Gastrocnemius medialis (tissue), 4 donors: ENCODE measurements at regions not wholly inside any gene's neighbourhood (a gene's known extent, or its start where the extent isn't known, plus 50 kb on each side); places are given as distances from the start of the nearest gene placed in this dataset.
"Not testable (repeated sequence)": the region's sequence is repeated elsewhere in the genome, so short reads cannot be mapped to it uniquely, and the experiment has no call there.

Experiments
- ATAC-seq, 2 donors: fragments of 150-250 bp; one replicate each; pipeline ENCODE4 v1.9.1; 2016
- DNase-seq, 2 donors: peaks; one replicate each; pipeline ENCODE4 v3.0.0-alpha.2; 2019
- H3K27ac ChIP-seq, 4 donors: fragments of 200-600 bp; sonication (generic); 1 replicate in 1 of 4; 2 replicates in 3 of 4; pipeline ENCODE4 v1.5.1; 2016 to 2018; ENCODE audit warnings: mild to moderate bottlenecking in 2 of 4, moderate library complexity in 1 of 4
- H3K27me3 ChIP-seq, 3 donors: fragments of 200-600 bp; sonication (generic) in 2 of 3; 1 replicate in 1 of 3; 2 replicates in 2 of 3; pipeline versions ENCODE4 v1.5.1 to v1.6.0; 2016 to 2019; ENCODE audit warnings: mild to moderate bottlenecking in 1 of 3, moderate library complexity in 1 of 3
- H3K36me3 ChIP-seq, 2 donors: fragments of 200-600 bp; sonication (generic) in 1 of 2; one replicate each; pipeline ENCODE4 v1.5.1; 2017 to 2018
- H3K4me1 ChIP-seq, 2 donors: fragments of 200-600 bp; sonication (generic) in 1 of 2; one replicate each; pipeline ENCODE4 v1.5.1; 2016 to 2017; ENCODE audit warnings: mild to moderate bottlenecking in 2 of 2
- H3K4me3 ChIP-seq, 4 donors: fragments of 200-600 bp; sonication (generic) in 3 of 4; 1 replicate in 1 of 4; 2 replicates in 3 of 4; pipeline ENCODE4 v1.5.1; 2016 to 2019; ENCODE audit warnings: mild to moderate bottlenecking in 2 of 4
- H3K9me3 ChIP-seq, 3 donors: fragments of 200-600 bp; sonication (generic) in 2 of 3; 1 replicate in 1 of 3; 2 replicates in 2 of 3; pipeline ENCODE4 v1.5.1; 2016 to 2019
- POLR2A ChIP-seq, 2 donors: fragments of 450-650 bp; IDR thresholded peaks; one replicate each; pipeline ENCODE4 v1.6.1; 2017; ENCODE audit warnings: antibody characterized with exemption in 2 of 2, mild to moderate bottlenecking in 2 of 2, moderate library complexity in 2 of 2
- in situ Hi-C, 4 donors: fragments of 200-750 bp; cut with MboI; loops; one replicate each; pipeline versions ENCODE4 v1.15.0 to v1.8.0; 2017; ENCODE audit warnings: low sequenced_read_pairs in 4 of 4
- intact Hi-C: fragments of 100-400 bp; cut with DNase I; formaldehyde crosslinking; loops from one replicate; pipeline ENCODE4 v1.15.1; 2023; ENCODE audit warnings: low total_unique reads
- TF ChIP-seq, protein P1 (sequence below), 5 experiments: fragments of 450-650 bp in 3 of 5; fragments of 200-600 bp in 2 of 5; sonication (generic) in 2 of 5; IDR thresholded peaks in 4 of 5; conservative IDR thresholded peaks in 1 of 5; 1 replicate in 4 of 5; 2 replicates in 1 of 5; pipeline ENCODE4 v1.5.1; 2016 to 2019; ENCODE audit warnings: antibody characterized with exemption in 5 of 5, mild to moderate bottlenecking in 3 of 5, moderate library complexity in 3 of 5

DNA sequence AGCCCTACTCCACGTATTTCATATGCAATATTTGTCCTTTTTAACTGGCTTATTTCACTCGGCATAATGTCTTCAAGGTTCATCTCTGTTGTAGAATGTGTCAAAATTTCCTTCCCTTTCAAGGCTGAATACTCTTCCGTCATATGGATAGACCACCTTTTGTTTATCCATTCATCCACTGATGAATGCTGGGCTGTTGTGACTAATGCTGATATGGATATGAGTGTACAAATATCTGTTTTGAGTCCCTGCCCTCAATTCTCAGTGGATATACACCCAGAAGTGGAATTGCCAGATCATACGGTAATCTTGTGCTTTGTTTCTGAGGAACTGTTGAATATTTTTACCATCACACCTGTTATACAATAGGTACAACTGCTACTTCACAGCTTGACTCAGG is 155.2 kb upstream of the IRF2BP2 start:
- no peak for DNase-seq
- in situ Hi-C loops (no loop called here), intact Hi-C loops (no loop called here)
- no peak for ATAC-seq
- Histone ChIP-seq H3K27ac (no peak overlapping the region), H3K4me3 (no peak overlapping the region), H3K9me3 (no peaks in the 10 kb centered on the region), H3K4me1 (no peaks in the 10 kb centered on the region), H3K36me3 (no peaks in the 10 kb centered on the region), H3K27me3 (no peaks in the 10 kb centered on the region)
- TF ChIP-seq, protein P1, sequence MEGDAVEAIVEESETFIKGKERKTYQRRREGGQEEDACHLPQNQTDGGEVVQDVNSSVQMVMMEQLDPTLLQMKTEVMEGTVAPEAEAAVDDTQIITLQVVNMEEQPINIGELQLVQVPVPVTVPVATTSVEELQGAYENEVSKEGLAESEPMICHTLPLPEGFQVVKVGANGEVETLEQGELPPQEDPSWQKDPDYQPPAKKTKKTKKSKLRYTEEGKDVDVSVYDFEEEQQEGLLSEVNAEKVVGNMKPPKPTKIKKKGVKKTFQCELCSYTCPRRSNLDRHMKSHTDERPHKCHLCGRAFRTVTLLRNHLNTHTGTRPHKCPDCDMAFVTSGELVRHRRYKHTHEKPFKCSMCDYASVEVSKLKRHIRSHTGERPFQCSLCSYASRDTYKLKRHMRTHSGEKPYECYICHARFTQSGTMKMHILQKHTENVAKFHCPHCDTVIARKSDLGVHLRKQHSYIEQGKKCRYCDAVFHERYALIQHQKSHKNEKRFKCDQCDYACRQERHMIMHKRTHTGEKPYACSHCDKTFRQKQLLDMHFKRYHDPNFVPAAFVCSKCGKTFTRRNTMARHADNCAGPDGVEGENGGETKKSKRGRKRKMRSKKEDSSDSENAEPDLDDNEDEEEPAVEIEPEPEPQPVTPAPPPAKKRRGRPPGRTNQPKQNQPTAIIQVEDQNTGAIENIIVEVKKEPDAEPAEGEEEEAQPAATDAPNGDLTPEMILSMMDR (IDR thresholded peaks at IDR 0.05 in 4 of 5, conservative IDR thresholded peaks at IDR 0.05 in 1 of 5), result no peak
- no peak for TF ChIP-seq POLR2A (IDR thresholded peaks at IDR 0.05)

DNA sequence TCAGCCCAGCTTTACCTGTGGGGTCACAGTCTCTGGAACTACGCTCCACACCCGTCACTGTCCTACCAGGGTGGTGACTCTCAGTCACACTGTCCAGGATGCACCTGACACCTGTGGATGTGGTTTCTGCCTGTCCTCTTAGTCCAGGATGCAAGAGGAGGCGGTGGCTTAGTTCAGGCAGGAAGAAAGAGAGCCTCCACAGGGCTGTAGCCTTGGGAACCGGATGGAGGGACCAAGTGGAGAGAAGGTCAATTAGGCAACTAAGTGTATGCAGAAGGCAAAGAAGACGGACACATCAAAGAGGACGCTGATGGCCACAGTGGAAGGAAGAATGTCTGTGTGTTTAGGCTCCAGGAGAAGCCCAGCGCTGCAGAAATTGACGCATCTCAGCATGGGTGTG is 153.9 kb upstream of the IRF2BP2 start:
- no peak overlapping the region for H3K4me3 ChIP-seq
- H3K4me1 ChIP-seq, result no peaks in the 10 kb centered on the region
- intact Hi-C loops (no loop called here), in situ Hi-C loops (no loop called here)
- H3K36me3 ChIP-seq, result no peaks in the 10 kb centered on the region
- no peak overlapping the region for H3K27ac ChIP-seq
- DNase-seq (no peak), ATAC-seq (no peak)
- H3K27me3 ChIP-seq, result no peaks in the 10 kb centered on the region
- no peaks in the 10 kb centered on the region for H3K9me3 ChIP-seq
- TF ChIP-seq, protein P1 (IDR thresholded peaks at IDR 0.05 in 4 of 5, conservative IDR thresholded peaks at IDR 0.05 in 1 of 5), result no peak
- TF ChIP-seq POLR2A (IDR thresholded peaks at IDR 0.05), result no peak

DNA sequence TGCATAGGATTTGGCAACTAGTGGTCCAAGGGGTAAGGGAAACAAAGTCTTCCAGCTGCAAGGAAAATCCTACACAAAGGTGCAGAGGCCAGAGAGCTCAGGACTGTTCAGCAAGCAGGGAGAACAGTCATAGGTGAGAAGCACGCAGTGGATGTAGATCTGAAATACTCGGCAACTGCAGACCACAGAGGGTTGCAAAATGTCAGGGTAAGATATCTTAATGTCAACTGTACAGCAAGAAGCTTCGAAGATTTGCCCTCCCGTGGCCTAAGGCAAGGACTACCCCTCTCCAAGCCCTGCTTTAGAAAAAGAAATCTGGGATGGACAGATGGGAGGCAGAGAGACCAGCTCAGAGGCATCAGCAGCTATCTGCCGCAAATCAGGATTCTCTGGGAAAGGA is 153.4 kb upstream of the IRF2BP2 start:
- in situ Hi-C loops, result no loop called here

DNA sequence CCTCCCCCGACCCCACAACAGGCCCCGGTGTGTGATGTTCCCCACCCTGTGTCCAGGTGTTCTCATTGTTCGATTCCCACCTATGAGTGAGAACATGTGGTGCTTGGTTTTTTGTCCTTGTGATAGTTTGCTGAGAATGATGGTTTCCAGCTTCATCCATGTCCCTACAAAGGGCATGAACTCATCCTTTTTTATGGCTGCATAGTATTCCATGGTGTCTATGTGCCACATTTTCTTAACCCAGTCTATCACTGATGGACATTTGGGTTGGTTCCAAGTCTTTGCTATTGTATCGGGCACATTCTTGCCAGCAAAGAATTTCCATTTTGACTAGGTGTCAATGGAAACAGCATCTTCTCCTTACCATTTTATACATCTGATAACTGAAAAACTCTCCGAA is 152.1 kb upstream of the IRF2BP2 start:
- H3K4me1 ChIP-seq, intact Hi-C loops, DNase-seq, ATAC-seq, H3K36me3 ChIP-seq, H3K27me3 ChIP-seq, in situ Hi-C loops, H3K9me3 ChIP-seq, H3K27ac ChIP-seq, H3K4me3 ChIP-seq: not testable (repeated sequence)

More for the DNA sequence above, 153.4 kb upstream of the IRF2BP2 start:
- H3K4me3 ChIP-seq, result no peak overlapping the region
- TF ChIP-seq, protein P1 (IDR thresholded peaks at IDR 0.05 in 4 of 5, conservative IDR thresholded peaks at IDR 0.05 in 1 of 5), result no peak
- TF ChIP-seq POLR2A (IDR thresholded peaks at IDR 0.05), result no peak
- H3K36me3 ChIP-seq, result no peaks in the 10 kb centered on the region
- no peak overlapping the region for H3K27ac ChIP-seq
- no peaks in the 10 kb centered on the region for H3K27me3 ChIP-seq
- H3K9me3 ChIP-seq, result no peaks in the 10 kb centered on the region
- intact Hi-C loops, result no loop called here
- no peaks in the 10 kb centered on the region for H3K4me1 ChIP-seq
- DNase-seq (no peak), ATAC-seq (no peak)

DNA sequence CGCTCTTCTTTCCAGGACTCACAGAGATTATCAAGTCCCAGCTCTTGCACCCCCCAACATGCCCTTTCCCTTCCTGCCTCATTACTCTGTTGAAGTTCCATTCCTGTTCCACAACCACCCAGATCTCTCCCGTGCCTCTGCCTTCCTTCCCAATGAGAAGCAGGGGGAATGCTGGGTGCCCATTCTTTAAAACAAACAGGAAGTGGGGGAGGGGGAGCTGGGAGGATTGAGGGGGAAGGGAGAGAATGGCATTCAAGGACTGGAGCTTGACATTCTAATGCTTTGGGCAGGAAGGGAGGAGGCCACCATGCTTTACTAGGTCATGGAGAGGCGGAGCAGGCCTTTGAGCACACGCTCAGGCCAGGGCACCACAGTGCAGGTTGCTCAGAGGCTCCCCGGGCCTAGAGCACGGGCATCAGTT is 150.3 kb upstream of the IRF2BP2 start:
- Histone ChIP-seq H3K27ac (no peak overlapping the region), H3K4me3 (no peak overlapping the region), H3K9me3 (no peaks in the 10 kb centered on the region), H3K36me3 (no peaks in the 10 kb centered on the region), H3K4me1 (peaks cover 0 to 6% of the 10 kb centered on the region in 2 donors), H3K27me3 (no peaks in the 10 kb centered on the region)
- no peak for ATAC-seq
- intact Hi-C loops, result no loop called here
- no peak for TF ChIP-seq POLR2A (IDR thresholded peaks at IDR 0.05)
- TF ChIP-seq, protein P1 (IDR thresholded peaks at IDR 0.05 in 4 of 5, conservative IDR thresholded peaks at IDR 0.05 in 1 of 5), result no peak
- DNase-seq, result no peak
- in situ Hi-C loops, result no loop called here
